ENCODE measurements at regions not wholly inside any gene's neighbourhood (a gene's known extent, or its start where the extent isn't known, plus 50 kb on each side); places are given as distances from the start of the nearest gene placed in this dataset.

DNA sequence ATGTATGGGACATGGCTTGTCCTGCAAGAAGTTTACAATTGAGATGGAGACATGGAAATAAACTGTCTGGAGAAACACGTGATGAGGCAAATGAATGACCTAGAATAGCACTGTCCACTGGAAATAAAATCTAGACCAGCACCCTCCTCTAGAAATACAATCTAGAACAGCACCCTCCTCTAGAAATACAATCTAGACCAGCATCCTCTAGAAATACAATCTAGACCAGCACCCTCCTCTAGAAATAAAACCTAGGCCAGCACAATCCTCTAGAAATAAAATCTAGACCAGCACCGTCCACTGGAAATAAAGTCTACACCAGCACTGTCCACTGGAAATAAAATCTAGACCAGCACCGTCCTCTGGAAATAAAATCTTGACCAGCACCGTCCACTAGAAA, 69.2 kb upstream of the RFLNA start:
- DNase-seq: no peak

DNA sequence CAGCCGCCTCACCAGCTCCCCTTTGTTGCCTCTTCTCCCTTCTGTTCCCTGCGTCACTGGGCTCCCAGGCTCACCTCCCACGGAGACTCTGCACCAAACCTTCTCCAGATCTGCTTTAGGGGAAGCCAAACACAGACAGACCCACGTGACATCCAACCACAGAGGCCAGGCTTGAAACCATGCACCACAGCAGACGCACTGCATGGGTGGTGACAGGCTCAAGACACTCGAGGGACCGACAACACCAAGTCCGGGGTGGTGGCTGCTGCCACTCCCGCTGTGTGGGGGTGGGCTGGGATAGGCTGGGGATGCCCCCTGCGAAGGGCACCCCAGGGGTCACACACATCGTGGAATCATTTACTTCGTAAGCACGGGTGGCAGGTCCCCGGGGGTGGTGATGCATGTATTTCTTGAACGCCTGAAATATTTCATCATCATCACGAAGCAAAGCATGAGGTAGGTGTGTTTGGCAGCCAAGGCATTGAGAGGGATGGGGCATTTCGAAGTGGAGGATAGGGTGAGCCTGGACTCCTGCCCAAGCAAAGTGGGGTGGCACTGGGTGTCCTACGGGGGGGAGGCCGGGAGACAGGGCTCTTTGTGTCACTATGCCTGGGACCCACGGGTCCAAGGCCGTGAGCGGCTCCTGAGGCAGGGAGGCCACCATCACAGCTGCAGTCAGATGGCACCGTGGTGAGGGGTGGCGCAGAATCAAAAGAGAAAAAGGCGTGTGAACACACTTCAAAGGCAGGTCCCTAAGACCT, 66.8 kb upstream of the RFLNA start:
- no peak for DNase-seq

DNA sequence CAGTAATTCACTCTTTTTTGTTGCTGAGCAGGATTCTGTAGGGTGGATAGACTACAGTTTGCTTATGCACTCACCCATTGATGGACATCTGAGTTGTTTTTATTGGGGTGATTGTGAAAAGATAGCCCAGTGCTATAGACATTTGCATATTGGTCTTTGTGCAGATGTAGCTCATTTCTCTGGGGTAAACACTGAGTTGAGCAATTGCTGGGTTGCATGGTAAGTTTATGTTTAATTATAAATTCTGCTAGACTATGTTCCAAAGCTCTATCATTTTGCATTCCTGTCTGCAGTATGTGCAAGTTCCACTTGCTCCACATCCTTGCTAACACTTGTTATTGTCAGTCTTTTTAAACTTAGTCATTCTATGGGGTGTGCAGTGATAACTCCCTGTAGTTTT, 65.4 kb upstream of the RFLNA start:
- DNase-seq: no peak

DNA sequence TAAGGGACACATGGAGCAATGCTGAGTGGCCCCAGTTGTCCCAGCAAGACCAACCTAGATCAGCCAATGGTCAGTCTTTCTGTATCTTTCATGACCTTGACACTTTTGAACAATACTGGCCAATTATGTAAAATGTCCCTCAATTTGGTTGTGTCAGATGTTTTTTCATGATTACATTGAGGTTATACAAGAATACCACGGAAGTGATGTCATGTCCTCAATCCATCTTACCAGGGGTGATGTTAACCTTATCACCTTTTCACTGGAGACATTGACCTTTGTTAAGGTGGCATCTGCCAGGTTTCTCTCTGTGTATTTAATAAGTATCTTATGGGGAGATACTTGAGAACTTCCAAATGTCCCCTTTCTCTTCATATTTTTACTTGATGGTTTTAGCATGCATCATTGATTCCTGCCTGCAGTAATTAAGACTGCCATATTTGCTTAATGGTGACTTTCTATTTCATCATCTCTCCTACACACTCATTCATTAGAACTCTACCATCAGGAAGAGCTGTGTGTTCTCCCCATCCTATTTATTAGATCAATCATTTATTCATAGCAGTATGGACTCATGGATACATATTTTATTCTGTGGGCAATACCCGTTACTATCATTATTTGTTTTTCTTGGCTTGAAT, 64.7 kb upstream of the RFLNA start:
- no peak for DNase-seq

DNA sequence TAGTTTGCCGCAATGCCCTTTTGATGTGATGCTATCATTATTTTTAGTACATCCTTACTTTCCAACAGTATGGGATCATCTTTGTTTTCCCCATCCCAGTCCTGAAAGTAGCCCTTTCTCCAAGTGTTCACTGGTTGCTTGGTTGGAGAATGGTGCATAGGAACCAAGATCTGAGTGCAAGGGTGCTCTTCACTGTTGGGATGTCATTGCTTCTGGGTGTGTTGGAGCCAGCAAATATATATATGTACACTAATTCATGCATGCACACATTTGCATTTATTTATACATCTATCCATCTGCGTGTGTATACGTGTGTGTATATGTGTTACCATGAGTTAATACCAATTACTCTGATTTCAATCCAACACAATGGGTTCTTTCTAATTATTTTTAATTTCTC, 64.1 kb upstream of the RFLNA start:
- no peak for DNase-seq

DNA sequence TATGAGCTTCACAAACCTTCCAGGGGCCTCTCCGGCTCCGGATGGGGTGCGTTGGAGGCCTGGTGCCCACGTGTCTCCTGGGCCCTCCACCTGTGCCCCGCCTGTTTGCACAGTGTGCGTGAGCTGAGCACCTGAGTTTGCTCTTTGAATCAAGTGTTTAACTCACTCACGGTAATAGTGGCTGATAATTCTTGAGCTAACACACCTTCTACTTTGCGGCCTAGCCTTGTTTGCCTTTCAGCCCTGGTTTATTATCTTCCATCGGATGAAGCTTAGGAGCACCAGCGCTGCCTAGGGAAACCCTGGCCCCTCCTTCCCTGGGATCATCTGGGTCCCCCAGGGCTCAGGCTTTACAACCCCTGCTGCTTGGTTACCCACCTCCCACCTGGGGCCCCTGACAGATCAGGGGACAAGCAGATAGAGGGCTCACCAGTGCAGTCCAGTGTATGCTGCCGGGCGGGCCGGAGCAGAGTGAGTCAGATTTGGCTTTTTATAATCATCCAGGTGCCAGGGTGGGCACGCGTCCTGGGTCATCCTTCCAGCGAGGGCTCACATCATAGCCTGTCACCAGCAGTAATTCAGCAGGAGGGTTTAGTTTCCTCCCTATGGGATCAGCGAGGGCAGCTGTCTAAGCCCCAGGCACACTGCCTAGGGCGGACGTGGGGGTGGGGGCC, 62.8 kb upstream of the RFLNA start:
- DNase-seq: no peak

DNA sequence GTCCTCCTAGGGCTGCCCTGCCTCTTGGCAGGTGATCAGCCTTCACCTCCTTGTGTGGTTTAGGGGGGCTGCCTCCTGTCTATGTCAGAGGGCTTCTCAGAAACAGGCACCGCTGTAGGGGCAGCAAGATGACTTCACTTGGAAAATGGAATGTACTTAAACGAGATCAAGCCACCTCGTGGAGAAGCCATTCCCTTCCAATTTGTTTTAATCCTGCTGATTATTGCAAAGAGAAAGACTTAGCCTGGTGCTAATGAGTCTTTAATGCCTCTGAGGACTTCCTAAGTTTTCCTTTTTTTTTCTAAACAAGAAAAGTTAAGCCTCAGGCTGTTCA, 62.3 kb upstream of the RFLNA start:
- DNase-seq: no peak

DNA sequence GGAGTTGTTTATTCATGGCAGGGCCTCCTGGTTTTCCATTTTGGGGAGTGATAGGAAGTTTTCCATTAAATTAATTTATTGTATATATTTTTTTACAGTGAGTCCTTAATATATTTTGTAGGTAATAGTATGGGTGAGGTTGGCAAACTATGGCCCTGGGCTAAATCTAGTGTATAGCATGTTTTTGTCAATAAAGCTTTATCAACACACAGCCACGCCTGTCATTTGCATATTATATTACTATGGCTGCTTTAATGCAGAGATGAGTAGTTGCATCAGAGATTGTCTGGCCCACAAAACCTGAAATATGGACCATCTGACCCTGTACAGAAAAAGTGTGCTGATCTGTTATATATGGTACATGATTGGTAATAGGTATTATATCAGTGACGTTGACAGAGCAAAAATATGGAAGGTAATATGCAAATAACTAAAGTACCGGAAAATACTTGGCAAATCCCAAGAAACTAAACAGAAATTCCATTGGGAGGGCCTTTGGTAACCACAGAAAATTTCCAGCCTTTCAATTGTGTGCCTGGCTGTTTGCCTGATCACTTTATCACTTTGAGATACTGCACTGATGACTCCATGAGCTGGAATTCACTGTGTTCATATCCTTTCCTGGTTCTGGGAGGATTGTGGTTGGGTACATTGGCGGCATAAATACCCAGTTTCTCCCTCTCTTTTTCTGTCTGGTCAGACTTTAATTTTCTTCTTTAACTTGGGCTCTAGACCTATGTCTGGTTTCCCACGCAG, 61.7 kb upstream of the RFLNA start:
- DNase-seq: no peak

DNA sequence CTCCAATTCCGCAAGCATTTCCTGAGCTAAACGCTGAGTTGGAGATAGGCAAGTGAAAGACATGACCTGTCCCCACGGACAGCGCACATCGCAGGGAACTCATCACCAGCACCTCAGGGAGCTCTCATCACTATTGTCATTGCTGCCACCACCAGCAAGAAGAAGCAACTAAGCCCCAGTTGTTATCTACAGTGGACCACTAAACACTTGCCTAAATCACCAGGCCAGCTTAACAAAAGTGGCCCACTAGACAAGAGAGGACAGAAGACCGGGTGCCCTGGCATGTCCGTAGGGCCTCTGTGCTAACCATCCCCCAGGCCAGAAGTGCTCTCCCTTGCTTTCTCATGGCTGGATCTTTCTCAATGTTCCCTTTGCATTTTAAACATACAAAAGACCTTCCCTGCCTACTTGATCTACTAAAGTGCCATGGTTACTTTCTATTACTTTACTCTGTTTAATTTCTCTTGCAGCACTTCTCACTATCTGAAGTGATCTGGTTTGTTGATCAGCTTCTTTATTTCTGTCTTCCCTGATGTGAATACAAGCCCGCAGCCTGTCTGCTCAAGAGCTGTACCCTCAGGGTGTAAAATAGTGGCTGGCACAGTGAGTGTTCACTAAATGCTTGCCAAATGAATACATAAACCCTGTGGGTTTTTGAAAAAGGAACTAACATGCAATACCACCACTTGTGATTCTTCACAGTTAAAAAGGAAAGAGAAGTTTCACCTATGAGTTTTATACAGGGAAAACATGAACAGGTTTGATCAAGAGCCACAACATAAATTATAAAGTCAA, 60.9 kb upstream of the RFLNA start:
- DNase-seq: no peak

DNA sequence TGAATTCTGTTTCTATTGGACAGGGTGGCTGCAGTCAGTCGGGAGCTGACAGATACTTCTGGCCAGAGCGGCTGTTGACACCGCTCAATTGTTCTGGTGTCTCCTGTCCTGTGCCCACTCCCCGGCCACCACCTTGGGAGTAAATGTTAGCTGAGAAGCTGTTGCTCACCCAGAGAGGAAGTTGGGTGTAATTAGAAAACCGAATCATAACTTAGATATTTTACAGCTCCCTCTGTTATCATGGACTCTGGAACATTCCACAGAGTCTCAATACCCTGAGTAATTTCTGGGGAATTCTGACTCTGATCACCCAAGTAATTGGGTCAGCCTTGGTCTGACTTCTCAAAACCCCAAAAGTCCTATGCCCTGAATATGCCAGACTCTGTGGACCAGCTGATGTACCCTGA, 58.3 kb upstream of the RFLNA start:
- DNase-seq: no peak

DNA sequence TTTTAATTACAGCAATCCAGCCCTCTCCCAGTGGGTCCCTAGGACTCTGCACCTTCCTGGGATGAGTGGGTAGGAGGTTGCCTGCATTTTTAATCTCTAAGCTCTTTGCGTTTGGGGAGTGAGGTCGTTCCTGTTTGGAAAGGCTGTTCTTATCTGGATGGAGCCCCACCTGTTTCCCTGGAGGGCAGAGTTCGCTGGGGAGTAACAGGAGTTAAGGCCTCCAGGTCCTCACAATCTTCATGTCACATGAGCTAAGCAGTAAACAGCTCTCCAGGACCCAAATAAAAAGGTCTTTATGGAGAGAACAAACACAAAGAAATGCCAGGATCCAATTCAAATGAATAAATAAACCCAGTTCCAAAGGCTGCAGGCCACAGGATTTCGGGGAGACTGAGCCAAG, 56.0 kb upstream of the RFLNA start:
- DNase-seq: no peak

DNA sequence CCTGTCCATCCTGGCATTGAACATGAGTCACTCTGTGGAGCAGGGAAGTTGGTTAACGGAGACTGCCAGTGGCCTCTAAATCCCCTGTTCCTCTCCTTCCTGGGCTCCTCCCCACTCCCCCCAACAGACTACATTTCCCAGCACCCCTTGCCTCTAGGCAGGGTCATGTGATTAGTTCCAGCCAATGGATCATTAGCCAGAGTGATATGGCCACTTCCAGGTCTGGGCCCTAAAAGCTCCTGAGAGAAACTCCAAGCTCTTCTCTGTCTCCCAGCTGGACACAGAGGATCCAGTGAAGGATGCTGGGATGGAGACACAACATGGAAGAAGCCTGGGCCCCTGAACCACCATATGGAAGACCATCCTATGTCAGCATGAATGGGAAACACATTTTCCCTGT, 54.4 kb upstream of the RFLNA start:
- no peak for DNase-seq

DNA sequence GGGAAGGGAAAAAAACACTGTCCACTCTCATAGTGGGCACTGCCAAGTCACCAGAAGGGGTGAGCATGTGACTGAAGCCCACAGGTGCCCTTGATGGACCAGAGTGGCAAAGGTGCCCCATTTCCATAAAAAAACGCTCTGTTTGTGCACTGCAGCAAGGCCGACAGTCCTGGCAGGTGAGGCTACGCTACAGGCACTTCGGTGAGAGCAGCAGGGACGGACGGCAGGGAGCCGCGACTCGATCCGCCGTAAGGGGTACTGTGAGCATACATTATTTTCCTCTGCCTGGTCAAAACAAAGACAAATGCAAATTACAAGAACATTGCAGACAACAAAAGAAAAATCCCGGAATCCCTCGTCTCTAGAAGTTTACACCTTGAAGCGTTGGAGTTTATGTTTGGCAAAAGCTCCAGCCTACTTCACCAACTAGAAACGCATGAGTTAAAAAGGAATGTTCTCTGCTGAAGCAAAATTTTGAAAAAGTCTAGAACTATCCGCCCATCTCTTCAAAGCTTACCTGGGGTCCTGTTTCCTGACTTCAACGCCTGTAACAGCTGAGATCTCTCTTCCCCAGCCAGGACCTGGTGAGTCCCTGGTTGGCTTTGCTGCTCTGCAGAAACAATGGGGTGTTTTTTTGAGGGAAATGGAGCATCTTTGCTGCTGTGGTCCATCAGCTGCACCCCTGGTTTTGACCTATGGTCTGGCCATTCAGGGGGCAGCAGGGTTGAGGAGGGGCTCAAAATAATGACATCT, 52.9 kb upstream of the RFLNA start:
- DNase-seq: no peak

DNA sequence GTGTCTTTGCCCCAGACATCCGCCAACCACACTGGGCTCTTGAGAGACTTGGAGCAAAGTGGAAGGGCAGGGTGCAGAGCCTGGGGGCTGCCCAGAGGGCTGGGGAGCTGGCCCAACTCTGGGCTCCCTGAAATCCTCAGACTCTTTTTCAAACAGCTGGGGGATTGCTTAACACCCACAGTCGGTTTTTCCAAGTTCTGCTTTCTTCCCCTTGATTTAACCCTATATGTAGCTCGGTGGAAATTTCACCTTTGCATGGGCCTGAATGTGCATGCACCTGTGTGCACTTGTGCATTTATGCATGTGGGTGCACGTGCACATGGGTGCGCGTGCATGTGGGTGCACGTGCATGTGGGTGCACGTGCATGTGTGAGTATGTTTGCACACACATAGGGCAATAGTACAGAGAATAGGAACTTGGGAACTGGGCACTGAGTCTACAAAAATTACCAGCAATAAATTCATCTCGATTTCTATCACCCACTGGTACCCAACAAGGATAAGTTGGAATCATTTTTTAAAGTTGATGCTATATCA, 52.3 kb upstream of the RFLNA start:
- DNase-seq: peak in 1 of 2 donors; percentile 8

DNA sequence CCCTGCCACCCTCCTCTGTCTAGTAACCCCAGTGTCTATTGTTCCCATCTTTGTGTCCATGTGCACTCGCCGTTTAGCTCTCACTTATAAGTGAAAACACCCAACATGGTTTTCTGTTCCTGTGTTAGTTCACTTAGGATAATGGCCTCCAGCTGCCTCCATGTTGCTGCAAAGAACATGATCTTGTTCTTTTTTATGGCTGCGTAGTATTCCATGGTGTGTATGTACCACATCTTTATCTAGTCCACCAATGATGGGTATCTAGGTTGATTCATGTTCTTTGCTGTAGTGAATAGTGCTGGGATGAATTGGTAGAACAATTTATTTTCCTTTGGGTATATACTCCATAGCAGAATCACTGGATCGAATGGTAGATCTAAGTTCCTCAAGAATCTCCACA, 51.0 kb upstream of the RFLNA start:
- DNase-seq: no peak
